ENCODE measurements at regions not wholly inside any gene's neighbourhood (a gene's known extent, or its start where the extent isn't known, plus 50 kb on each side); places are given as distances from the start of the nearest gene placed in this dataset.

DNA sequence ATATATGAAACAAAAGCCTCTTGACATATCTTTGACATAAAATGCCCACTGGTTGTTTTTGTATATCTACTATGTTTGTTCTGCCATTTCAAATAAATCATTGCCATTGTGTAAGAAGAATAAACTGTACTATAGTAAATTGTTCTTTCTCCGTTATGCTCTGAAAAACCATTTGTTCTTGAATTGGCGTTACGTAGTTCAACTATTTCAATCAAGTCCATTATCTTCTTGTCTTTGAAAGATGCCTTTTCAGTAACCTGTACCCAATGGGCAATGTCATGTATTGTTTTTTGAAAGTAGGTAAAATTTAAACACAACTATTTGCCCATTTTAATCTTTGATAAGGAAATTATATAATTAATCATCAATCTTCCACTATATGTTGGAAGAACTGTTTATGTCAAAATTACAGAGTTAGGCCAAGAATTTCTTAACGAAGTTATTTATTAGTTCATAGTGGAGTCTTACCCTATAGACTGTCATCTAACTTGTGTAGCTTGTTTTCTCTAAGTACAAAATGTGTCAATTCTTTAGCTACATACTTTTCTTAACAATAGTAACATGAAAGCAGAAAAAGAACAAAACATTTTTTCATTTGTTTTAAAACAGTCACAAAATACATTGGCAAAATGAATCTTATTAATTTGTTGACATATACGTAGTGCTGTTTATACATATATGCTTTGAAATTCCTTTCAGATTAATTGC lies 294.8 kb downstream of the PTPRC start:
- TF ChIP-seq, protein P1, sequence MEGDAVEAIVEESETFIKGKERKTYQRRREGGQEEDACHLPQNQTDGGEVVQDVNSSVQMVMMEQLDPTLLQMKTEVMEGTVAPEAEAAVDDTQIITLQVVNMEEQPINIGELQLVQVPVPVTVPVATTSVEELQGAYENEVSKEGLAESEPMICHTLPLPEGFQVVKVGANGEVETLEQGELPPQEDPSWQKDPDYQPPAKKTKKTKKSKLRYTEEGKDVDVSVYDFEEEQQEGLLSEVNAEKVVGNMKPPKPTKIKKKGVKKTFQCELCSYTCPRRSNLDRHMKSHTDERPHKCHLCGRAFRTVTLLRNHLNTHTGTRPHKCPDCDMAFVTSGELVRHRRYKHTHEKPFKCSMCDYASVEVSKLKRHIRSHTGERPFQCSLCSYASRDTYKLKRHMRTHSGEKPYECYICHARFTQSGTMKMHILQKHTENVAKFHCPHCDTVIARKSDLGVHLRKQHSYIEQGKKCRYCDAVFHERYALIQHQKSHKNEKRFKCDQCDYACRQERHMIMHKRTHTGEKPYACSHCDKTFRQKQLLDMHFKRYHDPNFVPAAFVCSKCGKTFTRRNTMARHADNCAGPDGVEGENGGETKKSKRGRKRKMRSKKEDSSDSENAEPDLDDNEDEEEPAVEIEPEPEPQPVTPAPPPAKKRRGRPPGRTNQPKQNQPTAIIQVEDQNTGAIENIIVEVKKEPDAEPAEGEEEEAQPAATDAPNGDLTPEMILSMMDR (IDR thresholded peaks at IDR 0.05; ENCODE audit: poor library complexity, severe bottlenecking) = no peak
- TF ChIP-seq, protein P2, sequence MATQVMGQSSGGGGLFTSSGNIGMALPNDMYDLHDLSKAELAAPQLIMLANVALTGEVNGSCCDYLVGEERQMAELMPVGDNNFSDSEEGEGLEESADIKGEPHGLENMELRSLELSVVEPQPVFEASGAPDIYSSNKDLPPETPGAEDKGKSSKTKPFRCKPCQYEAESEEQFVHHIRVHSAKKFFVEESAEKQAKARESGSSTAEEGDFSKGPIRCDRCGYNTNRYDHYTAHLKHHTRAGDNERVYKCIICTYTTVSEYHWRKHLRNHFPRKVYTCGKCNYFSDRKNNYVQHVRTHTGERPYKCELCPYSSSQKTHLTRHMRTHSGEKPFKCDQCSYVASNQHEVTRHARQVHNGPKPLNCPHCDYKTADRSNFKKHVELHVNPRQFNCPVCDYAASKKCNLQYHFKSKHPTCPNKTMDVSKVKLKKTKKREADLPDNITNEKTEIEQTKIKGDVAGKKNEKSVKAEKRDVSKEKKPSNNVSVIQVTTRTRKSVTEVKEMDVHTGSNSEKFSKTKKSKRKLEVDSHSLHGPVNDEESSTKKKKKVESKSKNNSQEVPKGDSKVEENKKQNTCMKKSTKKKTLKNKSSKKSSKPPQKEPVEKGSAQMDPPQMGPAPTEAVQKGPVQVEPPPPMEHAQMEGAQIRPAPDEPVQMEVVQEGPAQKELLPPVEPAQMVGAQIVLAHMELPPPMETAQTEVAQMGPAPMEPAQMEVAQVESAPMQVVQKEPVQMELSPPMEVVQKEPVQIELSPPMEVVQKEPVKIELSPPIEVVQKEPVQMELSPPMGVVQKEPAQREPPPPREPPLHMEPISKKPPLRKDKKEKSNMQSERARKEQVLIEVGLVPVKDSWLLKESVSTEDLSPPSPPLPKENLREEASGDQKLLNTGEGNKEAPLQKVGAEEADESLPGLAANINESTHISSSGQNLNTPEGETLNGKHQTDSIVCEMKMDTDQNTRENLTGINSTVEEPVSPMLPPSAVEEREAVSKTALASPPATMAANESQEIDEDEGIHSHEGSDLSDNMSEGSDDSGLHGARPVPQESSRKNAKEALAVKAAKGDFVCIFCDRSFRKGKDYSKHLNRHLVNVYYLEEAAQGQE (IDR thresholded peaks at IDR 0.05; ENCODE audit: borderline replicate concordance) = no peak
- TF ChIP-seq MXI1 (conservative IDR thresholded peaks at IDR 0.05; ENCODE audit: poor library complexity, severe bottlenecking) = no peak
- TF ChIP-seq POLR2AphosphoS5 (IDR thresholded peaks at IDR 0.05) = no peak
- no peak for TF ChIP-seq EP300 (conservative IDR thresholded peaks at IDR 0.05; ENCODE audit: poor library complexity, severe bottlenecking)
- no peak for TF ChIP-seq RAD21 (conservative IDR thresholded peaks at IDR 0.05)
- no peak for TF ChIP-seq EZH2 (IDR thresholded peaks at IDR 0.05; ENCODE audit: borderline replicate concordance, insufficient read depth, low read length, poor library complexity, severe bottlenecking)
- no peak for TF ChIP-seq TAF1 (IDR thresholded peaks at IDR 0.05; ENCODE audit: low read depth)
- no peak for TF ChIP-seq SMC3 (conservative IDR thresholded peaks at IDR 0.05; ENCODE audit: poor library complexity)

All from neural cell (in vitro differentiated cells).